ENCODE measurements at regions not wholly inside any gene's neighbourhood (a gene's known extent, or its start where the extent isn't known, plus 50 kb on each side); places are given as distances from the start of the nearest gene placed in this dataset.

GRCh38 chr5:86039351-86039750 is 578.4 kb upstream of the COX7C start:
- no peak for TF ChIP-seq CTCF (conservative IDR thresholded peaks at IDR 0.05; ENCODE audit: low read depth, low read length)
- TF ChIP-seq EZH2 (IDR thresholded peaks at IDR 0.05; ENCODE audit: borderline replicate concordance, low read depth, low read length, poor library complexity, severe bottlenecking) = no peak

All from A673 (cell line).